WTC11 (cell line): ENCODE measurements at regions not wholly inside any gene's neighbourhood (a gene's known extent, or its start where the extent isn't known, plus 50 kb on each side); places are given as distances from the start of the nearest gene placed in this dataset.
A peak's percentile ranks its signal among the peaks of the same experiment; 100 is the strongest.

Source experiments
- ATAC-seq: fragments of 200-7000 bp; cut with Tn5 transposase; 2 replicates; pipeline ENCODE4 v1.10.0; 2021; ENCODE audit warnings: mild to moderate bottlenecking, moderate library complexity
- CTCF ChIA-PET: fragments of 300-600 bp; sonication (Branson Sonifier 250); formaldehyde crosslinking; loops from one replicate; lab custom pipeline; 2021; ENCODE audit warnings: antibody characterized with exemption; lab: Charles Lee
- POLR2A ChIA-PET: fragments of 350-600 bp; sonication (Branson Sonifier 250); formaldehyde crosslinking; loops from one replicate; lab custom pipeline; 2021; ENCODE audit warnings: antibody characterized with exemption; lab: Charles Lee
- DNase-seq: peaks from one replicate; pipeline ENCODE4 v3.0.0; 2021; ENCODE audit warnings: low spot score
- H3K27ac Mint-ChIP-seq: 2 replicates; pipeline ENCODE4 v1.8.0; 2021; ENCODE audit warnings: mixed read lengths
- H3K27me3 Mint-ChIP-seq: 2 replicates; pipeline ENCODE4 v1.8.0; 2021; ENCODE audit warnings: low read depth, mild to moderate bottlenecking, moderate library complexity, mixed read lengths
- H3K36me3 Mint-ChIP-seq: 2 replicates; pipeline ENCODE4 v1.8.0; 2021; ENCODE audit warnings: mixed read lengths
- H3K4me1 Mint-ChIP-seq: 2 replicates; pipeline ENCODE4 v1.8.0; 2022; ENCODE audit warnings: mixed read lengths
- H3K4me3 Mint-ChIP-seq: 2 replicates; pipeline ENCODE4 v1.8.0; 2021; ENCODE audit warnings: mild to moderate bottlenecking, moderate library complexity, mixed read lengths
- H3K9me3 Mint-ChIP-seq: 2 replicates; pipeline ENCODE4 v1.8.0; 2021; ENCODE audit warnings: mixed read lengths
- ATF1 ChIP-seq: sonication (generic); formaldehyde crosslinking; IDR thresholded peaks from 2 replicates; pipeline ENCODE4 v1.8.1; 2023; ENCODE audit warnings: mild to moderate bottlenecking, moderate library complexity, missing genetic modification reagents
- ATF3 ChIP-seq: sonication (generic); formaldehyde crosslinking; conservative IDR thresholded peaks from 2 replicates; pipeline ENCODE4 v1.8.1; 2022; ENCODE audit warnings: mild to moderate bottlenecking, missing genetic modification reagents
- CDX4 ChIP-seq: fragments of 250-450 bp; sonication (Bioruptor Pico); IDR thresholded peaks from 2 replicates; pipeline ENCODE4 v1.9.0; 2021; ENCODE audit warnings: moderate library complexity, mild to moderate bottlenecking, inconsistent platforms, borderline replicate concordance
- CREM ChIP-seq: sonication (generic); formaldehyde crosslinking; IDR thresholded peaks from 2 replicates; pipeline ENCODE4 v1.8.1; 2022; ENCODE audit warnings: mild to moderate bottlenecking, missing genetic modification reagents, moderate library complexity
- E2F5 ChIP-seq: sonication (generic); formaldehyde crosslinking; IDR thresholded peaks from 2 replicates; pipeline ENCODE4 v1.8.1; 2022; ENCODE audit warnings: mild to moderate bottlenecking, moderate library complexity, missing genetic modification reagents
- ETV6 ChIP-seq: sonication (generic); formaldehyde crosslinking; IDR thresholded peaks from 2 replicates; pipeline ENCODE4 v1.8.1; 2022; ENCODE audit warnings: mild to moderate bottlenecking, missing genetic modification reagents
- GRHL2 ChIP-seq: fragments of 250-450 bp; sonication (Bioruptor Pico); IDR thresholded peaks from 2 replicates; pipeline ENCODE4 v1.8.0; 2022; ENCODE audit warnings: mild to moderate bottlenecking, moderate library complexity; ENCODE audit not compliant: insufficient replicate concordance, severe bottlenecking
- HMGA2 ChIP-seq: fragments of 250-450 bp; sonication (Bioruptor Pico); IDR thresholded peaks from 2 replicates; pipeline ENCODE4 v1.4.0; 2021; ENCODE audit warnings: mild to moderate bottlenecking, moderate library complexity
- HMGXB4 ChIP-seq: sonication (generic); formaldehyde crosslinking; IDR thresholded peaks from 2 replicates; pipeline ENCODE4 v1.8.1; 2023; ENCODE audit warnings: mild to moderate bottlenecking, moderate library complexity, missing genetic modification reagents
- JUN ChIP-seq: sonication (generic); formaldehyde crosslinking; IDR thresholded peaks from 2 replicates; pipeline ENCODE4 v1.8.0; 2023; ENCODE audit warnings: mild to moderate bottlenecking, missing genetic modification reagents
- MAX ChIP-seq: sonication (generic); formaldehyde crosslinking; IDR thresholded peaks from 2 replicates; pipeline ENCODE4 v1.8.0; 2022; ENCODE audit warnings: mild to moderate bottlenecking, missing genetic modification reagents
- MXD4 ChIP-seq: fragments of 250-450 bp; sonication (Bioruptor Pico); IDR thresholded peaks from 2 replicates; pipeline ENCODE4 v1.8.0; 2021; ENCODE audit warnings: mild to moderate bottlenecking, moderate library complexity, borderline replicate concordance
- NFE2L1 ChIP-seq: sonication (generic); formaldehyde crosslinking; IDR thresholded peaks from 2 replicates; pipeline ENCODE4 v1.8.1; 2023; ENCODE audit warnings: missing genetic modification reagents
- OVOL2 ChIP-seq: fragments of 250-450 bp; sonication (Bioruptor Pico); IDR thresholded peaks from 2 replicates; pipeline ENCODE4 v1.9.0; 2021; ENCODE audit warnings: mild to moderate bottlenecking, borderline replicate concordance
- PRRX2 ChIP-seq: fragments of 250-450 bp; sonication (Bioruptor Pico); IDR thresholded peaks from 2 replicates; pipeline ENCODE4 v1.8.0; 2021; ENCODE audit warnings: mild to moderate bottlenecking
- TP53 ChIP-seq: sonication (generic); formaldehyde crosslinking; IDR thresholded peaks from 2 replicates; pipeline ENCODE4 v1.8.1; 2023; ENCODE audit warnings: mild to moderate bottlenecking, missing genetic modification reagents
- USF1 ChIP-seq: sonication (generic); formaldehyde crosslinking; IDR thresholded peaks from 2 replicates; pipeline ENCODE4 v1.8.0; 2022; ENCODE audit warnings: mild to moderate bottlenecking, missing genetic modification reagents
- ZBTB21 ChIP-seq: sonication (generic); formaldehyde crosslinking; IDR thresholded peaks from 2 replicates; pipeline ENCODE4 v1.8.1; 2023; ENCODE audit warnings: mild to moderate bottlenecking, missing genetic modification reagents, borderline replicate concordance
- ZNF317 ChIP-seq: sonication (generic); formaldehyde crosslinking; IDR thresholded peaks from 2 replicates; pipeline ENCODE4 v1.8.1; 2023; ENCODE audit warnings: low read depth, mild to moderate bottlenecking, moderate library complexity, missing genetic modification reagents, borderline replicate concordance
- ZNF671 ChIP-seq: fragments of 250-450 bp; sonication (Bioruptor Pico); IDR thresholded peaks from 2 replicates; pipeline ENCODE4 v1.8.0; 2021; ENCODE audit warnings: mild to moderate bottlenecking
- TF ChIP-seq, protein P1 (sequence below): fragments of 250-450 bp; sonication (Bioruptor Pico); IDR thresholded peaks from 2 replicates; pipeline ENCODE4 v1.8.0; 2021; ENCODE audit warnings: mild to moderate bottlenecking
- TF ChIP-seq, protein P2 (sequence below): sonication (generic); formaldehyde crosslinking; IDR thresholded peaks from 2 replicates; pipeline ENCODE4 v1.8.0; 2023; ENCODE audit warnings: mild to moderate bottlenecking, missing genetic modification reagents

DNA sequence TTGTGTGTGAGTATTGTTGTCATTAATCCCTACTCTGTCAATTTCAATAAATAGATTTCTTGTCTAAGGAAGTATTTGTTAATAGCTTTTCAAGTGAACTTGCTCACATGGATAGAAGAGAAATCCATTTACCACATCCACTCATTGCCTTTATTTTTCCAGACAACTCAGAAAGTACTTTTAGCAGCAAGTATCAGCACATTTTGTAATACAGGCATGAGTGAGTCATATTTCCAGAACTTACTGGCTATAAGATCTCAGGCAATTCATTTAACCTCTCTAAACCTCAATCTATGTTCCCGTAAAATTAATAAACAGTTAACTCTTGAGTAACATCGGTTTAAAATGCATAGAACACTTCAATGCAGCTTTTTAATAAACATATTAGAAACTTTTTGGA lies 317.9 kb upstream of the PCDH7 start (continued):
- no peak for TF ChIP-seq JUN (CRISPR knock-in tag)
- TF ChIP-seq TP53, result no peak
- no peak for TF ChIP-seq HMGXB4 (CRISPR knock-in tag)
- TF ChIP-seq ZBTB21, result no peak
- TF ChIP-seq CDX4 (CRISPR knock-in tag), result no peak
- no peak for TF ChIP-seq ZNF317 (CRISPR knock-in tag)
- TF ChIP-seq ZNF671 (CRISPR knock-in tag), result no peak

DNA sequence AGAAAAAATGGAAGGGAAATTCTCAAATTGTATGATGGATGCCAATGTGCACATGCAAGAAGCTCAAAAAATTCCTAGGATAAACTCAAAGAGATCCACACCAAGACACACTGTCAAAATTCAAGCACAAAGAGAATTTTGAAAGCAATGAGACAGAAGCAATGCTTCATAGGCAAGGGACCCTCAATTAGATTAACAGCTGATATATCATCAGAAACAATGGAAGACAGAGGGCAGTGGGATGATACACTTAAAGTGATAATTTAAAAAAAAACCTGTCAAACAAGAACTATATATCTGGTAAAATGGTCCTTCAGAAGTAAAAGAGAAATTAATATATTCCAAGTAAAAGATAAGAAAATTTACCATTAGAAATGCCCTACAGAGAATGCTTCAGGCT lies 306.3 kb upstream of the PCDH7 start:
- H3K4me3 Mint-ChIP-seq, result no peak overlapping the region
- H3K4me1 Mint-ChIP-seq, result no peaks in the 10 kb centered on the region
- no peak for ATAC-seq
- peaks cover 73% of the 10 kb centered on the region for H3K36me3 Mint-ChIP-seq
- ChIA-PET POLR2A (no interaction called here), CTCF (no interaction called here)
- H3K9me3 Mint-ChIP-seq, result peaks cover 88% of the 10 kb centered on the region
- DNase-seq, result no peak
- peaks cover 5% of the 10 kb centered on the region; the same call in 1 of the 2 replicates for H3K27me3 Mint-ChIP-seq
- H3K27ac Mint-ChIP-seq, result no peak overlapping the region
- TF ChIP-seq USF1 (CRISPR knock-in tag), result no peak
- TF ChIP-seq PRRX2 (CRISPR knock-in tag), result no peak
- TF ChIP-seq ZNF317 (CRISPR knock-in tag), result peak; percentile 98
- no peak for TF ChIP-seq OVOL2

DNA sequence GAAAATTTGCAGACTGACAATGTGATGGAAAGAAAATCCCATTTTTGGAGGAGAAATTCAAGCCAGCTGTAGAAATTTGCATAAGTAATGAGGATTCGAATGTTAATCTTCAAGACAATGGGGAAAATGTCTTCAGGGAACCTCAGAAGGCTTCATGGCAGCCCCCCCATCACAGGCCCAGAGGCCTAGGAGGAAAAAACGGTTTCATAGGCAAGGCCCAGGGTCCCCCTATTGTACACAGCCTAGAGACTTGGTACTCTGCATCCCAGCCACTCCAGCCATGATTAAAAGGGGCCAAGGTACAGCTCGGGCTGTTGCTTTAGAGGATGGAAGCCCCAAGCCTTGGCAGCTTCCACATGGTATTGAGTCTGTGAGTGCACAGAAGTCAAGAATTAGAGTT lies 303.6 kb upstream of the PCDH7 start:
- Mint-ChIP-seq H3K27ac (no peak overlapping the region), H3K4me3 (no peak overlapping the region), H3K4me1 (no peaks in the 10 kb centered on the region), H3K9me3 (peaks cover 86% of the 10 kb centered on the region)
- no peak for ATAC-seq
- POLR2A ChIA-PET, result no interaction called here
- TF ChIP-seq, protein P1, sequence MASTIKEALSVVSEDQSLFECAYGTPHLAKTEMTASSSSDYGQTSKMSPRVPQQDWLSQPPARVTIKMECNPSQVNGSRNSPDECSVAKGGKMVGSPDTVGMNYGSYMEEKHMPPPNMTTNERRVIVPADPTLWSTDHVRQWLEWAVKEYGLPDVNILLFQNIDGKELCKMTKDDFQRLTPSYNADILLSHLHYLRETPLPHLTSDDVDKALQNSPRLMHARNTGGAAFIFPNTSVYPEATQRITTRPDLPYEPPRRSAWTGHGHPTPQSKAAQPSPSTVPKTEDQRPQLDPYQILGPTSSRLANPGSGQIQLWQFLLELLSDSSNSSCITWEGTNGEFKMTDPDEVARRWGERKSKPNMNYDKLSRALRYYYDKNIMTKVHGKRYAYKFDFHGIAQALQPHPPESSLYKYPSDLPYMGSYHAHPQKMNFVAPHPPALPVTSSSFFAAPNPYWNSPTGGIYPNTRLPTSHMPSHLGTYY, result no peak
- TF ChIP-seq NFE2L1 (CRISPR knock-in tag), result no peak
- TF ChIP-seq CDX4 (CRISPR knock-in tag), result no peak
- TF ChIP-seq HMGA2 (CRISPR knock-in tag), result no peak
- TF ChIP-seq, all 79 proteins: peak for 0
- CTCF ChIA-PET, result no interaction called here
- H3K27me3 Mint-ChIP-seq, result peaks cover 5% of the 10 kb centered on the region; the same call in 1 of the 2 replicates
- DNase-seq, result no peak
- peaks cover 69% of the 10 kb centered on the region for H3K36me3 Mint-ChIP-seq

DNA sequence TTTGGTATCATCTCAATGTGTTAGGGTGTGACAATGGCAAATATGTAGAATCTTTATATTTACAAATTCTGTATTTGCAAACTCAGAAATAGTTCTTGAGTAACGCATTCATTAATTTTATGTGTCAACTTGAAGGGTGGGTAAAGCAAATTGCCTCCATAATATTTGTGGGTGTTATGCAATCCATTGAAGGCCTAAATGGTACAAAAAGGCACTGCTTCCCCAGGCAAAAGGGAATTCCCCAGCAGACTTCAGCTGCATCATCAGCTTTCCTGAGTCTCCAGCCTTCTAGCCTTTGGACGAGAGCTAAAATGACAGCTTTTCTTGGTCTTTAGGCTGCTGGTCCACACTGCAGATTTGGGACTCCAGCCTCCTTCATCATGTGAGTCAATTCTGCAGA lies 292.2 kb upstream of the PCDH7 start:
- H3K27me3 Mint-ChIP-seq, result peaks cover 4% of the 10 kb centered on the region
- peaks cover 11% of the 10 kb centered on the region for H3K36me3 Mint-ChIP-seq
- H3K4me1 Mint-ChIP-seq, result no peaks in the 10 kb centered on the region
- POLR2A ChIA-PET, result no interaction called here
- no peak overlapping the region for H3K4me3 Mint-ChIP-seq
- CTCF ChIA-PET, result no interaction called here
- no peak for DNase-seq
- peaks cover 30% of the 10 kb centered on the region for H3K9me3 Mint-ChIP-seq
- no peak for ATAC-seq
- H3K27ac Mint-ChIP-seq, result no peak overlapping the region
- TF ChIP-seq ATF3 (CRISPR knock-in tag) (no peak), TP53 (no peak), ZNF317 (CRISPR knock-in tag) (no peak), MAX (CRISPR knock-in tag) (no peak), MXD4 (CRISPR knock-in tag) (no peak), GRHL2 (no peak), ETV6 (no peak), CREM (CRISPR knock-in tag) (no peak), E2F5 (CRISPR knock-in tag) (no peak), PRRX2 (CRISPR knock-in tag) (no peak), ATF1 (no peak)
- TF ChIP-seq, protein P2, sequence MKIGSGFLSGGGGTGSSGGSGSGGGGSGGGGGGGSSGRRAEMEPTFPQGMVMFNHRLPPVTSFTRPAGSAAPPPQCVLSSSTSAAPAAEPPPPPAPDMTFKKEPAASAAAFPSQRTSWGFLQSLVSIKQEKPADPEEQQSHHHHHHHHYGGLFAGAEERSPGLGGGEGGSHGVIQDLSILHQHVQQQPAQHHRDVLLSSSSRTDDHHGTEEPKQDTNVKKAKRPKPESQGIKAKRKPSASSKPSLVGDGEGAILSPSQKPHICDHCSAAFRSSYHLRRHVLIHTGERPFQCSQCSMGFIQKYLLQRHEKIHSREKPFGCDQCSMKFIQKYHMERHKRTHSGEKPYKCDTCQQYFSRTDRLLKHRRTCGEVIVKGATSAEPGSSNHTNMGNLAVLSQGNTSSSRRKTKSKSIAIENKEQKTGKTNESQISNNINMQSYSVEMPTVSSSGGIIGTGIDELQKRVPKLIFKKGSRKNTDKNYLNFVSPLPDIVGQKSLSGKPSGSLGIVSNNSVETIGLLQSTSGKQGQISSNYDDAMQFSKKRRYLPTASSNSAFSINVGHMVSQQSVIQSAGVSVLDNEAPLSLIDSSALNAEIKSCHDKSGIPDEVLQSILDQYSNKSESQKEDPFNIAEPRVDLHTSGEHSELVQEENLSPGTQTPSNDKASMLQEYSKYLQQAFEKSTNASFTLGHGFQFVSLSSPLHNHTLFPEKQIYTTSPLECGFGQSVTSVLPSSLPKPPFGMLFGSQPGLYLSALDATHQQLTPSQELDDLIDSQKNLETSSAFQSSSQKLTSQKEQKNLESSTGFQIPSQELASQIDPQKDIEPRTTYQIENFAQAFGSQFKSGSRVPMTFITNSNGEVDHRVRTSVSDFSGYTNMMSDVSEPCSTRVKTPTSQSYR, result no peak
